T-cell (primary cell): ENCODE measurements at regions not wholly inside any gene's neighbourhood (a gene's known extent, or its start where the extent isn't known, plus 50 kb on each side); places are given as distances from the start of the nearest gene placed in this dataset.
"Not testable (repeated sequence)": the region's sequence is repeated elsewhere in the genome, so short reads cannot be mapped to it uniquely, and the experiment has no call there.

Experiments used
- ATAC-seq, 4 experiments: fragments of 200-7000 bp in 3 of 4; fragments of 150-1000 bp in 1 of 4; cut with Tn5 transposase; replicated peaks in 1 of 4; 1 replicate in 3 of 4; 2 replicates in 1 of 4; pipeline ENCODE4 v1.10.0; 2021; ENCODE audit warnings: moderate library complexity in 3 of 4, mild to moderate bottlenecking in 2 of 4, moderate number of reproducible peaks in 1 of 4
- CTCF ChIA-PET, 2 donors: fragments of 300-600 bp; sonication (Branson Sonifier 250); formaldehyde crosslinking; loops; one replicate each; lab custom pipeline; 2022; ENCODE audit warnings: antibody characterized with exemption in 2 of 2; lab: Charles Lee
- POLR2A ChIA-PET, 2 donors: fragments of 300-600 bp; sonication (Branson Sonifier 250); formaldehyde crosslinking; loops; one replicate each; lab custom pipeline; 2022; ENCODE audit warnings: antibody characterized with exemption in 2 of 2; lab: Charles Lee
- DNase-seq, 35 experiments: peaks; one replicate each; pipeline versions ENCODE4 v3.0.0 to v3.0.0-alpha.2; 2013 to 2023
- H3K27ac ChIP-seq: one replicate; pipeline ENCODE4 v1.5.1; 2013; ENCODE audit warnings: low read length
- H3K27me3 ChIP-seq, 2 experiments: replicated peaks in 1 of 2; 1 replicate in 1 of 2; 2 replicates in 1 of 2; pipeline versions ENCODE4 v1.6.1 to v1.7.0; 2013; ENCODE audit warnings: low read length in 1 of 2, mixed read lengths in 1 of 2; ENCODE audit not compliant: control insufficient read depth in 2 of 2, insufficient read depth in 2 of 2; ENCODE audit errors: extremely low read depth in 1 of 2
- H3K36me3 ChIP-seq, 2 donors: 1 replicate in 1 of 2; 2 replicates in 1 of 2; pipeline versions ENCODE4 v1.6.1 to v1.7.0; 2013; ENCODE audit warnings: low read length in 1 of 2; ENCODE audit not compliant: control insufficient read depth in 2 of 2, insufficient read depth in 1 of 2; ENCODE audit errors: extremely low read depth in 1 of 2
- H3K4me1 ChIP-seq, 2 experiments: 1 replicate in 1 of 2; 2 replicates in 1 of 2; pipeline versions ENCODE4 v1.6.1 to v1.7.0; 2013; ENCODE audit warnings: low read length in 2 of 2, mixed read lengths in 1 of 2; ENCODE audit not compliant: insufficient read depth in 2 of 2, control insufficient read depth in 1 of 2; ENCODE audit errors: extremely low read depth in 1 of 2
- H3K4me3 ChIP-seq, 2 donors: 1 replicate in 1 of 2; 2 replicates in 1 of 2; pipeline versions ENCODE4 v1.5.1 to v1.7.0; 2013; ENCODE audit warnings: mild to moderate bottlenecking in 2 of 2, low read length in 1 of 2, moderate library complexity in 1 of 2; ENCODE audit not compliant: control insufficient read depth in 1 of 2; ENCODE audit errors: extremely low read depth in 1 of 2
- H3K9me3 ChIP-seq: 2 replicates; pipeline ENCODE4 v1.7.0; 2013
- H3K27ac Mint-ChIP-seq, 2 donors: one replicate each; pipeline ENCODE4 v1.8.0; 2020 to 2021; ENCODE audit warnings: mild to moderate bottlenecking in 2 of 2, mixed read lengths in 2 of 2
- H3K27me3 Mint-ChIP-seq, 2 donors: one replicate each; pipeline ENCODE4 v1.8.0; 2021 to 2022; ENCODE audit warnings: mixed read lengths in 2 of 2
- H3K36me3 Mint-ChIP-seq: one replicate; pipeline ENCODE4 v1.8.0; 2021; ENCODE audit warnings: mixed read lengths
- H3K4me1 Mint-ChIP-seq, 3 donors: one replicate each; pipeline ENCODE4 v1.8.0; 2020 to 2022; ENCODE audit warnings: mixed read lengths in 3 of 3, mild to moderate bottlenecking in 1 of 3
- H3K4me3 Mint-ChIP-seq, 3 donors: one replicate each; pipeline ENCODE4 v1.8.0; 2020 to 2022; ENCODE audit warnings: mild to moderate bottlenecking in 3 of 3, mixed read lengths in 3 of 3, moderate library complexity in 3 of 3
- H3K9me3 Mint-ChIP-seq, 3 donors: one replicate each; pipeline ENCODE4 v1.8.0; 2020 to 2022; ENCODE audit warnings: mixed read lengths in 3 of 3
- WGBS: methylation state at CpG from one replicate; pipeline ENCODE4 v1.1.5; 2013; ENCODE audit warnings: missing lambda C conversion rate; ENCODE audit not compliant: insufficient coverage; 5-methylcytosine and 5-hydroxymethylcytosine counted together

DNA sequence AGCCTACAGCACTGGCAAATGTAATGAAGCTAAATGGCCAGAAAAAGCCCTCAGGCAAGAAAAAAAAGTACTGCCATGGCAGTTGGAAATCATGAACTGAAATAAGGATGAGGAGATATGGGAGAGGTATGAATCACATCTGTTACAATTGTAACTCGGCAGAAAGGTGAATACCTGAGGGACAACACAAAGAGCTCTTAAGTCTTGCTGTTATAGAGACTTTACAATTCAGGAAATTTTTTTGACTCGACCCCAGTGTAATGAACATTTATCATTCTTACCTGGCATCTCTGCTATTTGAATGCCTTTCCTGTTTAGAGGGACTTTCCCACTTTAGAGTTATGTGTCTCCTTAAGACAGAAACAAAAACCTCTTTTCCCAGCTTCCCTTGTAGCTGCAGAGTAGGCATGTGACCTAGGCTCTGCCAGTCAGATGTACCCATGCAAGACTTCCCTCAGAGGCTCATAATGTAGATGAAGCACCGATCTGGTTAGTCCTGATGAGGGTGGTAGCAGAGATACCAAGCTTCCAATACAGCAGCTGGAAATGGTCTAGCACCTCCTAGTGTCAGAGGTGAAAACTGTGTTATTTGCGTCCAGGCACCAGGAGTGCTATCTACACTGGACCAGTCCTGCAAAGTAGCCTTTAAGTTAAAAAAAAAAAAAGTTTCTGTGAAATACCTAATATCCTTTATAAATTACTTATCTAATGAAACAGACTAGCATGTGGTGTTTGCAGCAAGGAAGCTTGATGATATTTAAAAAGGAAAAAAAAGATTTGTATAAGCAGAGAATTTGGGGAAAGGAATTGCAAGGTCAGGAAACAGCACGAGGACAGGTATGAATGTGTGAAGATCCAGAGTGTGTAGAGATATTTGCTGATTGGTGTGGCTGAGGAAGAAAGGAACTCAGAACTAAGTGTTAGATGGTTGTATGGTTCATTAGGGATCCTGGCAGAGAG is 146.9 kb upstream of the SLC1A3 start:
- ATAC-seq (no peak), DNase-seq (peak in 1 of 35 experiments; percentile 8)
- WGBS: 72% methylated on average over 3 of the region's 5 CpGs
- peaks cover 0 to 7% of the 10 kb centered on the region in 2 experiments for H3K27me3 ChIP-seq
- H3K9me3 Mint-ChIP-seq: peaks cover 0 to 8% (median 0%) of the 10 kb centered on the region in 3 donors
- ChIA-PET CTCF (interaction anchor here in 1 of 2 donors (0.6 kb wide), 1 partner anchor 191 kb away, joined by 3 read pairs; no protein-coding TSS in a partner anchor), POLR2A (no interaction called here)
- H3K36me3 Mint-ChIP-seq: no peaks in the 10 kb centered on the region
- H3K27me3 Mint-ChIP-seq: peaks cover 8 to 16% of the 10 kb centered on the region in 2 donors
- no peaks in the 10 kb centered on the region for H3K36me3 ChIP-seq
- no peak overlapping the region for H3K27ac ChIP-seq
- H3K27ac Mint-ChIP-seq: no peak overlapping the region
- no peaks in the 10 kb centered on the region for H3K4me1 ChIP-seq
- no peak overlapping the region for H3K4me3 Mint-ChIP-seq
- no peaks in the 10 kb centered on the region for H3K9me3 ChIP-seq
- H3K4me1 Mint-ChIP-seq: no peaks in the 10 kb centered on the region
- H3K4me3 ChIP-seq: no peak overlapping the region

GRCh38 chr5:36462295-36463021 is 143.9 kb upstream of the SLC1A3 start:
- peaks cover 3 to 7% of the 10 kb centered on the region in 2 donors for H3K27me3 Mint-ChIP-seq
- ATAC-seq (no peak), DNase-seq (no peak)
- no peaks in the 10 kb centered on the region for H3K9me3 ChIP-seq
- H3K4me3 ChIP-seq: no peak overlapping the region
- WGBS: no CpG with 5 or more reads among the region's 5 CpGs
- no peak overlapping the region for H3K27ac ChIP-seq
- POLR2A ChIA-PET: no interaction called here
- H3K4me1 Mint-ChIP-seq: no peaks in the 10 kb centered on the region
- H3K27ac Mint-ChIP-seq: no peak overlapping the region
- H3K9me3 Mint-ChIP-seq: no peaks in the 10 kb centered on the region
- no peaks in the 10 kb centered on the region for H3K4me1 ChIP-seq
- no peaks in the 10 kb centered on the region for H3K36me3 Mint-ChIP-seq
- peaks cover 0 to 11% of the 10 kb centered on the region in 2 experiments for H3K27me3 ChIP-seq
- H3K4me3 Mint-ChIP-seq: no peak overlapping the region
- H3K36me3 ChIP-seq: no peaks in the 10 kb centered on the region
- CTCF ChIA-PET: no interaction called here

DNA sequence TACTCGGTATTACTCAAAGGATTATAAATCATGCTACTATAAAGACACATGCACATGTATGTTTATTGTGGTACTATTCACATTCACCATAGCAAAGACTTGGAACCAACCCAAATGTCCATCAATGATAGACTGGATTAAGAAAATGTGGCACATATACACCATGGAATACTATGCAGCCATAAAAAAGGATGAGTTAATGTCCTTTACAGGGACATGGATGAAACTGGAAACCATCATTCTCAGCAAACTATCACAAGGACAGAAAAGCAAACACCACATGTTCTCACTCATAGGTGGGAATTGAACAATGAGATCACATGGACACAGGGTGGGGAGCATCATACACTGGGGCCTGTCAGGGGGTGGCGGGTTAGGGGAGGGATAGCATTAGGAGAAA is 130.5 kb upstream of the SLC1A3 start:
- H3K27ac ChIP-seq, H3K4me1 ChIP-seq, CTCF ChIA-PET, H3K9me3 ChIP-seq, H3K27me3 ChIP-seq, DNase-seq, H3K36me3 Mint-ChIP-seq, H3K4me3 Mint-ChIP-seq, H3K9me3 Mint-ChIP-seq, POLR2A ChIA-PET, H3K27me3 Mint-ChIP-seq, H3K4me1 Mint-ChIP-seq, ATAC-seq, H3K36me3 ChIP-seq, H3K27ac Mint-ChIP-seq, H3K4me3 ChIP-seq: not testable (repeated sequence)
- 100% methylated on average over 1 of the region's 2 CpGs for WGBS

- no peak for ATAC-seq
- Histone ChIP-seq H3K27ac (no peak overlapping the region), H3K4me1 (no peaks in the 10 kb centered on the region), H3K4me3 (no peak overlapping the region), H3K9me3 (no peaks in the 10 kb centered on the region), H3K36me3 (no peaks in the 10 kb centered on the region), H3K27me3 (no peaks in the 10 kb centered on the region)
- no peaks in the 10 kb centered on the region for H3K4me1 Mint-ChIP-seq
- H3K9me3 Mint-ChIP-seq: peaks cover 3 to 6% (median 5%) of the 10 kb centered on the region in 3 donors
- H3K27me3 Mint-ChIP-seq: no peaks in the 10 kb centered on the region
- H3K36me3 Mint-ChIP-seq: no peaks in the 10 kb centered on the region
- H3K27ac Mint-ChIP-seq: no peak overlapping the region
- 87% methylated on average over 5 of the region's 7 CpGs for WGBS
- no peak for DNase-seq
- no peak overlapping the region for H3K4me3 Mint-ChIP-seq
- CTCF ChIA-PET: no interaction called here
- POLR2A ChIA-PET: no interaction called here
These were observed 127.6 kb upstream of the SLC1A3 start for GRCh38 chr5:36478646-36479317.

DNA sequence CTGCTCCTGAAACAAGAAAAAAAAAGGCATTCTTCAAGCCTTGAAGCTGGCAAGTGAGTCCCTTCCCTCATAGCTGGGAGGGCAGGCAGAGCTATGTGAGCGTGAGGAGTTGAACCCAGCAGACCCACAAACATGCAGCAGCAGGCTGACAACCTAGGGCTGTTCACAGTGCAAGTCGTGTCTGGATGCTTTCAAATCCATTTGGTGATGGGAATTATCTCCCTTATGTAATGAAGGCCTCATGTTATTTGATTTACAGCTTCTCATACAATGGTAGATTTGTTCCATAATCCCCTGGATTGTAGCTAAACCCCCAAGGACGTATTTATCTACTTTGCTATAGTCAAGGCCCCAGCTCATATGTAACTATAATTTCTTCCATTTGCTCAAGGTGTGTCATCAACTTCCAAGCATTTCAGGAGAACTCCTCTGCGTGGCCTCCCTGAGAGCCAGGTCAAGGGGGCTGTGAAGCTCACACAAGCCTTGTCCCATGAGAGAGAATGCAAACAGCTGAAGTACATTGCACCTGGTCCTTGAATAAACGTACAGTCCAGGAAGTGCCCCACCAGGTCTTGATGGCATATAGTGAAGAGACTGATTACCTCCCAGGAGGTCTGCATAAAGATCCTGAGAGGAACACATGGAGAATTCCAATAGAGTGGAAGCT is 124.8 kb upstream of the SLC1A3 start:
- ATAC-seq: no peak
- H3K4me3 ChIP-seq: no peak overlapping the region
- no peaks in the 10 kb centered on the region for H3K4me1 Mint-ChIP-seq
- no peaks in the 10 kb centered on the region for H3K4me1 ChIP-seq
- H3K4me3 Mint-ChIP-seq: no peak overlapping the region
- POLR2A ChIA-PET: no interaction called here
- DNase-seq: no peak
- no peaks in the 10 kb centered on the region for H3K27me3 Mint-ChIP-seq
- 88% methylated on average over 2 of the region's 5 CpGs for WGBS
- CTCF ChIA-PET: interaction anchor here in 1 of 2 donors (0.6 kb wide), 1 partner anchor 53 kb away, joined by 3 read pairs; no protein-coding TSS in a partner anchor
- H3K36me3 ChIP-seq: no peaks in the 10 kb centered on the region
- no peak overlapping the region for H3K27ac ChIP-seq
- peaks cover 0 to 3% (median 0%) of the 10 kb centered on the region in 3 donors for H3K9me3 Mint-ChIP-seq
- H3K27me3 ChIP-seq: no peaks in the 10 kb centered on the region
- no peaks in the 10 kb centered on the region for H3K9me3 ChIP-seq
- no peaks in the 10 kb centered on the region for H3K36me3 Mint-ChIP-seq
- H3K27ac Mint-ChIP-seq: no peak overlapping the region

GRCh38 chr5:36482812-36483211 is 123.6 kb upstream of the SLC1A3 start:
- peaks cover 0 to 3% (median 0%) of the 10 kb centered on the region in 3 donors for H3K9me3 Mint-ChIP-seq
- Histone ChIP-seq H3K9me3 (no peaks in the 10 kb centered on the region), H3K36me3 (no peaks in the 10 kb centered on the region), H3K27me3 (no peaks in the 10 kb centered on the region), H3K4me1 (no peaks in the 10 kb centered on the region), H3K27ac (no peak overlapping the region), H3K4me3 (no peak overlapping the region)
- H3K4me1 Mint-ChIP-seq: no peaks in the 10 kb centered on the region
- H3K27ac Mint-ChIP-seq: no peak overlapping the region
- no peaks in the 10 kb centered on the region for H3K36me3 Mint-ChIP-seq
- ATAC-seq (no peak), DNase-seq (no peak)
- no peaks in the 10 kb centered on the region for H3K27me3 Mint-ChIP-seq
- H3K4me3 Mint-ChIP-seq: no peak overlapping the region
- ChIA-PET CTCF (no interaction called here), POLR2A (no interaction called here)
